Hepatocyte (in vitro differentiated cells): ENCODE measurements at regions not wholly inside any gene's neighbourhood (a gene's known extent, or its start where the extent isn't known, plus 50 kb on each side); places are given as distances from the start of the nearest gene placed in this dataset.

Experiments
- CTCF ChIP-seq: fragments of 200-600 bp; sonication (generic); IDR thresholded peaks from 2 replicates; pipeline ENCODE4 v1.5.1; 2016; ENCODE audit warnings: antibody characterized with exemption, mild to moderate bottlenecking; ENCODE audit not compliant: poor library complexity
- EZH2 ChIP-seq: fragments of 200-600 bp; sonication (generic); IDR thresholded peaks from 2 replicates; pipeline ENCODE4 v1.6.1; 2016; ENCODE audit warnings: antibody characterized with exemption, mild to moderate bottlenecking, borderline replicate concordance

- no peak for TF ChIP-seq CTCF
- no peak for TF ChIP-seq EZH2
Measured at GRCh38 chr4:155445306-155445705, 68.5 kb upstream of the MAP9 start.
